DOHH2 (cell line): ENCODE measurements at regions not wholly inside any gene's neighbourhood (a gene's known extent, or its start where the extent isn't known, plus 50 kb on each side); places are given as distances from the start of the nearest gene placed in this dataset.

Experiments used
- CTCF ChIP-seq: fragments of 200-600 bp; sonication (generic); IDR thresholded peaks from one replicate; pipeline ENCODE4 v1.5.1; 2014; ENCODE audit warnings: antibody characterized with exemption, mild to moderate bottlenecking, low read depth, low read length; ENCODE audit not compliant: poor library complexity, severe bottlenecking
- EZH2phosphoT487 ChIP-seq: fragments of 200-600 bp; sonication (generic); IDR thresholded peaks from 2 replicates; pipeline ENCODE4 v1.6.1; 2017; ENCODE audit warnings: borderline replicate concordance, mild to moderate bottlenecking, antibody characterized with exemption, low read length, moderate library complexity, mixed read lengths

- no peak for TF ChIP-seq CTCF
- no peak for TF ChIP-seq EZH2phosphoT487
Observed at GRCh38 chr9:84513979-84514378, 155.6 kb upstream of the NTRK2 start.
